DMS79 (cell line): ENCODE measurements at regions not wholly inside any gene's neighbourhood (a gene's known extent, or its start where the extent isn't known, plus 50 kb on each side); places are given as distances from the start of the nearest gene placed in this dataset.

Experiments used
- DNase-seq: peaks from one replicate; lab custom pipeline; 2025; lab: John Stamatoyannopoulos, UW

DNA sequence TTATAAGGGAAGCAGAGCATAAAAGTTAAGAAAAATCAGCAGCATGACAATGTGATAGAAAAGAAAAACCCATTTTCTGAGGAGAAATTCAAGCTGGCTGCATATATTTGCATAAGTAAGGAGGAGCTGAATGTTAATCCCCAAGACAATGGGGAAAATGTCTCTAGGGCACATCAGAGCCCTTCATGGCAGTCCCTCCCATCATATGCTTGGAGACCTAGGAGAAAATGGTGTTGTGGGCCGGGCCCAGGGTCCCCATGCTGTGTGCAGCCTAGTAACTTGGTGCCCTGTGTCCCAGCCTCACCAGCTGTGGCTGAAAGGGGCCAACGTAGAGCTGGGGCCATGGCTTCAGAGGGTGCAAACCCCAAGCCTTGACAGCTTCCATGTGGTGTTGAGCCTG lies 100.6 kb upstream of the PLPPR4 start:
- no peak for DNase-seq

DNA sequence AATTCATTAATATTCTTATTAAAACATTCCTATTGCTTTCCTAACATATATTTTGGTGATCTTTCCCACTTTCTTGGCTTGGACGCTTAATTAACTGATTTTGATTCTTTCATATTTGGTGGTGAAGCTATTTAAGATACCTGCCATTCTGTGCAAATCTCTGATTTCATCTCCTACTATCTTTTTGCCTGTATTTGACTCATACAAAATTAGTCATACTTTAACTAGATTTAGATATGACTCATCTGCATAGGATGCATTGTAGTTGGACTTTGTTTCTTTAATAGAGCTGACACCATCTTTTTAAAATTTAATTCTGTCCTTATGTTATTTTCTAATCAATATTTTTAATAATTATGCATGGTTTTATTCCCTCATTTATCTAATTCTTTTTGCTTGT lies 93.8 kb upstream of the PLPPR4 start:
- DNase-seq: no peak

DNA sequence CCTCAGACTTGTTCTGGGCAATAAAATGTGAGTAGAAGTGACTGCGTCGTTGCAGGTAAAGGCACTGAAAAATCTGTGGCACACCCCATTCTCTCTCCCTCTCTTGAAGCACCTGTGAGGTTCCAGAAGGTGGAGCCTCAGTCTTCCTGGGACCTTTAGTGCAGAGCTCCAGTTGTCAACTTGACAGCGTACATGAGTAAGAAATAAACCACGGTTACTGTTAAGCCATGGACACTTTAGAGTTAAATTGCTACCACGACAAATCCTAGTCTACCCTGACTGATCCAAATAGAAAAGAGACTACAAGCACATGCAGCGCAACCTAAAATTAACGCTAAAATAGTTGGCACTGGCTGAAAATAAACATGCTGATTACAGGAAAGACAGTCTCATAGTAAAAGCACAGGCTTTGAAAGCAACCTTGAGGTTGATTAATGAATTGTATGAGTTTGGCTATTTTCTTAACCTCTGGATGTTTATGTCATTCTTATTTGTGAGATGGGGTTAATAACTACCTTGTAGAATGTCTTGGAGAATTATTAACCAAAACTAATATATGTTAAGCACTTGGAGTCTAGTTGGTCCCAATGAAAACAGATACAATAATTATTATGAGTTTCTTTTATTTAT lies 93.0 kb upstream of the PLPPR4 start:
- DNase-seq: no peak

DNA sequence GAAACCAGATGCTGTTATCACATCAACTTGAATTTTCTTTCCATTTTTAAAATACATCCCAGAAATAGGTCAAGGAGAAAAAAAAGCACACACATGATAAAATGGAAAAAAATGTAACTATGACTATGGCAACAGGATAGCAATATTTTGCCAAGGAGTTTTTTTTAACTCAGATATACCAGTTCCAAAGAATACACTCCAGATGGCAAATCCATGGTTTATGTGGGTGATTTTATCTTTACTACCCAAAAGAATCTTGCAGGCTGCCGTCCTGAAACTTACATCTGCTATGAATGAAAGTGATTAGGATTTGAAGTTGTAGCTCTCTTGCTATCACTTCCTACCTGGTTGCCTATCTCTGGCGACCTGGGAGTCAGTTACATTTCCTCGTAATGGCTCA lies 91.0 kb upstream of the PLPPR4 start:
- DNase-seq: no peak

DNA sequence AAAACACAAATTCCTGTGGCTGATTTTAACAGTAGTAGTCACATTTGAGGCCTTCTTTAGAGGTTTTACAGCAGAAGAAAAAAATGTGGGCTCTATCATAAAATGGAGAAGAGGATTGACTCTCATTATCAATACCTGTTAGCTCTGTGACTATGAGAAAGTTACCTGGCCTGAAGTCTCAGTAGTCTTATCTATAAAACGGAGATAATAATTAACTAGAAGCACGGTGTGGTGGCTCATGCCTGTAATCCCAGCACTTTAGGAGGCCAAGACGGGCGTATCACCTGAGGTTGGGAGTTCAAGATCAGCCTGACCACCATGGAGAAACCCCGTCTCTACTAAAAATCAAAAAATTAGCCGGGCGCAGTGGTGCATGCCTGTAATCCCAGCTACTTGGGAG lies 90.4 kb upstream of the PLPPR4 start:
- DNase-seq: no peak

DNA sequence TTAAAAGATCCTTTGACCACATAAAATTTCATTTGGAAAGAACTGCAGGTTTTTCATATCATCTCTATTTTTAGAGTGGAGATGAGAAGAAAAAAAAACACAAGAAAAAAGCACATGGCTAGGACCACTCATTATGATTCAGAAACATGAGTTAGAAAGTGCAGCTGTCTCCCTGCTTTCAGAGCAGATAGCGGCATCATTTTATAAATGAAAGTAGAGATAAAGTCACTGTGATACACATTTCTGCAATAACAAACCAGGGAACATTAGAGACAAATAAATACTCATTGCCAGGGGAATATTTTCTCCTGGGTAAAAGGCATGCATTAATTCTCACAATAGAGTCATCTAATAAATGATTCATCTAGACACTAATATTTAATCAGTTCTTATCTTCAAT lies 87.5 kb upstream of the PLPPR4 start:
- DNase-seq: no peak

DNA sequence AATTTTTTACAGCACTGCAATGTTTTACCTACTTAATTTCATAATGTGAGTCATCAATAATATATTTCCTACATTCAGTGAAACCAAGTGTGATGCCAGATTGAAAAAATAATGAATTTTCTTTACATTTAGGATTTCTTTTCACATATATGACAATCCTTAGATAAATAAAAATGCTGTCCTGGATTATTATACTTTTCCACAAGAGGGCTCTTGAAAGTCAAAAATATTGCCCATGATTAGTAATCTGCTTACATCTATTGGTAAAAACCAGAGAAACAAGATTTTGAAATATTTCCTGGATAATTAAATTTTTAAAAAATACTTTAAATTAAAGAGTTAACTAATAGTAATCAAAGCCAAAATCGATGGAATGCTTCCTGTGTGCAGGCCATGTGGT lies 86.8 kb upstream of the PLPPR4 start:
- no peak for DNase-seq

DNA sequence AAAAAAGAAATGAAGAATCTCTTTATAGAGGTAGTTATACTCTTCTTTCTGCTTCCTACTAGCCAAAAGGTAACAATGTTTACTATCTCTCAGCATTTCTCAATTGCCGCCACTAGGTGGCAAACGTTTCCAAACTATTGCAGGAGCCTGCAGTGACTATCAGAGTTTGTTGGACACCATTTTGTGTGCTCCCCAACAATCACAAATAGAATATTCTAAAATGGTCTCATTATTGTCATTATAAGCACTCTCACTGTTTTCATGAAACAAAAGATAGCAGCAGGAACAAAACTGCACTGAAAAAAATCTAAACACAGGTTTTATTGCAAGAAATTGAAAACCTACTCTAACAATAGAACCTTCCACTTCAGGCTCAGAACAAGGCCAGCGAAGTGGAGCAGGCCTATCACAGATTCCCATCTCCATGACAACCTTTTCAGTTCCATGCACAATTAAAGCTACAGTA lies 83.9 kb upstream of the PLPPR4 start:
- peak; percentile 92 for DNase-seq

DNA sequence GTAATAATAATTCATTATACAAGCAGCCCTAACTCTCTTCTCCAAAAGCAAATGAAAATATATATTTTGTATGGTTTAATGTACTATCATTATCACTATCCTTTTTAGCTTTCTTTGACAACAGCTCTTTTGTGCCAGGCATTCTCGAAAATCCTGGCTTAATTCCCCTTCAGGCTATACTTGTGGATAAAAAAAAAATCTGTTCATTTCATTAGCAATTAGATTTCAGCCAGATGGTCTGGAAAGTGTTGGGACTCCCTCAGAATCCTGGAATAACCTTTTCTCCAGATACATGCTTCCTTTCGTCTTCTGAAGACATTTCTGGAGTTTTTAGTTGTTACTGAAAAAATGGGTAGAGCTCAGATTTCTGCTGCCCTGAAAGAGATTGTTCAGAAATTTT lies 83.4 kb upstream of the PLPPR4 start:
- peak; percentile 38 for DNase-seq

DNA sequence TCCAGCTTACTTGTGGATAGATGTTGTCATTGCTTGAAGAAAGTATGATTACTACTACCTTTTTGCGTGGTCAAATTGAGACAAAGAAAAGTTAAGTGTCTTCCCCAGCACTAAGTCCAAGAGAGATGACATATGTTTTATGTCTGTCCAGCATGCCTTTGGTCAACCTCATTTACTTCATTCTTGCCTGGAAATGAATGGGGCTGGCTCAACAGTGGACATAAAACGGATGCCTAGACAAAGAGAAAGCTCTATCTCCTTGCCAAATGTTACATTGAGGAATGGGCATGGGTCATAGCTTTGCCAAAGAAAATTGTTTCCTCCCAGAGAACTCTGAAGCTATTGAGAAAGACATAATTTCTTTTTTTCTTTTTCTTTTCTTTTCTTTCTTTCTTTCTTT lies 82.4 kb upstream of the PLPPR4 start:
- no peak for DNase-seq

DNA sequence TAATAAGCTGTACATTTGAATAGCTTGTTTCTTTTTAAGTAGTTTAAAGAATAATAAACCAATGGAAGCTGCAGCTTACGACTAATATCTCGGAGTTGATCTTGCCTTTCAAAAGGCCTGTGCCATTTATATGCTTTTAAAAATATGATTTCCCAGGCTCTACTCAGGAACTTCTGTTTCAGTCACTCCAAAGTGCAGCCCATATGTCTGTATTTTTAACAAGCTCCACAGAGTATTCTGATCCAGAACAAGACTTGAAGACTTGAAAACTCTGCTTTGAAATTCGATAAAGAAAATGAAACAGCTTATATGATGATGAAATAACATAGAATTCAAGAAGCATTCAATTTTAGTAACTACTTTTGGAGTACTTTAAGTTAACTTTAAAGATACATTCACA lies 79.1 kb upstream of the PLPPR4 start:
- no peak for DNase-seq

DNA sequence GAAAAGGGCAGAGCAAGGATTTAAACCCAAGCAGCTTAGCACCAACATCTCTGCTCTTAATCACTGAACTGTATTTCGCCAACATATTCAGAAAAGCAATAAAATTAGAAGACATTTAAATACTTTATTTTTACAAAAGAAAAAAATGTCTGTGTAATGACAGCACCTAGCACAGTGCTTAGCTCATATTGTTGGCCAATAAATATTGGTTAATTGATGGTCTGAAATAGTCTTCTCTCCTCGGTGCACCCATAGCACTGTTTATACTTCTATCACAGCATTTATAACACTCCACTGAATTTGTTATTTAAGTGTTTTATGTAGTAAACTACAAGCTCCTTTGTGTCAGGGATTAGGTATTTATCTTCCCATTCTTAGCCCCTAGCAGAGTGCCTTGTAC lies 70.9 kb upstream of the PLPPR4 start:
- no peak for DNase-seq

DNA sequence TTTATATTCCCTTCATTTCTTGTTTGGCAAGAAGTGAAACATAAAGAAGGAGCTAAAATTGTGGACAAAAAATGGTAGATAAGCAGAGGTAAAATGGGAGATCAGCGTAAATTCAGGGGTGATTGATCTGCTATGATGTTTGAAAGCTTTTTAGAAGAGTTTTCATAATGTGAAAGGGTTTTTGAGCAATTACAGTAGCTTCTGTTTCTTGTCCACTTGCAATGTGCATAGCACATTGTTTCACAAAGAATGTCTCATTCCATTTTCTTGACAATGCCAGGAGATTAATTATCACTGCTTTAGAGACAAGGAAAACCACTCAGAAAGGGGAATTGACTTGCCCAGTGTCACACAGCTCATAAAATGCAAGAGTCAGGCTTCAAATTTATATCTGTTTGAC lies 65.9 kb upstream of the PLPPR4 start:
- DNase-seq: no peak

DNA sequence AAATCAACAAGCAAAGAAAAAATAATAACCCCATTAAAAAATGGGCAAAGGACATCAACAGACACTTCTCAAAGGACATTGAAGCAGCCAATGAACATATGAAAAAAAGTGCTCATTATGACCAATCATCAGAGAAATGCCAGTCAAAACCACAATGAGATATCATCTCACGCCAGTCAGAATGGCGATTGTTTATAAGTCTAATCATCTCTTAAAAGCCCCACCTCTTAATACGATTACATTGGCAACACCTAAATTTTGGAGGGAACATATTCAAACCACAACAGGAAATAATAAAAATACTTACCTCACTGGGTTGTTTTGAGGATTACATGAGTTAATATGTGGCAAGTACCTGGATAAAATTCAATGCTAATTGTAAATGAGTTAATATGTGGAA lies 57.1 kb upstream of the PLPPR4 start:
- no peak for DNase-seq
